ENCODE measurements at regions not wholly inside any gene's neighbourhood (a gene's known extent, or its start where the extent isn't known, plus 50 kb on each side); places are given as distances from the start of the nearest gene placed in this dataset.

DNA sequence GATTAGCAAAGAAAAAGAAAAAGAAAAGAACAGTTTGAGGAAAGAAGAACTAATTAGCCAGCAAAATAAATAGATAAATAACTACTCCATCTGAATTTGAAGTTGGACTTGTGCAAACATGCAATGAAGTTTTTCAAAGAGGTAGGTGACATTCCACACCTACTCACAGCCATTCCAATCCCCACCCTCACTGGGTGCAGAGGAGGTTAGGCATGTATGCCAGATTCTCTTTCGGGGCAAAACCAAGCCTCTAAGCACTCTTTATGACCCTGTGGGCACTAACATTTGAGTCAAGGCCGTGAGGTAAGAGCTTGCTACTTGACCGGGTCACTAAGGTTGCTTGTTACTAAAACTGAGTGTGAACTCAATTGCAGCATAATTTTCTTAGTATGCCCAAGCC is 108.4 kb upstream of the SEMA3A start:
- H3K9ac ChIP-seq (ENCODE audit: low read length): no peak overlapping the region
- no peaks in the 10 kb centered on the region for H3K4me1 ChIP-seq (ENCODE audit: low read length)
- no peak overlapping the region for H3K27ac ChIP-seq (ENCODE audit: low read length)
- no peak overlapping the region for H2AFZ ChIP-seq (ENCODE audit: low read length)
- peaks cover 10% of the 10 kb centered on the region for H3K9me3 ChIP-seq (ENCODE audit: low read length)
- H3K9me2 ChIP-seq (replicated peaks; ENCODE audit: insufficient read depth, low read length): no peaks in the 10 kb centered on the region
- DNase-seq: no peak
- no peak overlapping the region for H3K4me2 ChIP-seq (ENCODE audit: low read depth, low read length, poor library complexity, severe bottlenecking)
- no peaks in the 10 kb centered on the region for H4K20me1 ChIP-seq (ENCODE audit: insufficient read depth, low read depth, low read length)
- no peaks in the 10 kb centered on the region for H3K27me3 ChIP-seq (ENCODE audit: low read length)
- H3K4me3 ChIP-seq (ENCODE audit: low read length): no peak overlapping the region
- H3K79me2 ChIP-seq (ENCODE audit: low read length): no peaks in the 10 kb centered on the region
- H3K36me3 ChIP-seq (ENCODE audit: insufficient read depth, low read length): no peaks in the 10 kb centered on the region

DNA sequence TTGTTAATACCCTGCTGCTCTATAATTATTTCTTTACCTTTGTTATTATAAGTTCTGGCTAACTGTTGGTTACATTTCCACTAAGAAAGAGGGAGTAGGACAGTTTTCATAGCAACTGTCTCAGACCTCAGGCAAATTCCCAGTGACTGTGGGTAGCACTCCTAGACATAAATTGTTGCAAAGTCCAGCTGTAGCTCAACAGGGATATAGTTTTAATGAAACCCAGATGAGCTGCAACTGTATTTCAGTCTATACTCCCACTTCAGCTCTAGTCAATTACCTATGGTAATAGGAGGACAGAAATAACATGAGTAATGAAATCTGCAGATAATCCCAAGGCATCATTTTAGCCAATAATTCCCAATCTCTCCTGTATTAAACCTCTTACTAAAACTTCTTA is 103.0 kb upstream of the SEMA3A start:
- no peak overlapping the region for H3K4me3 ChIP-seq (ENCODE audit: low read length)
- H3K9me2 ChIP-seq (replicated peaks; ENCODE audit: insufficient read depth, low read length): no peaks in the 10 kb centered on the region
- no peaks in the 10 kb centered on the region for H3K4me1 ChIP-seq (ENCODE audit: low read length)
- no peak overlapping the region for H3K27ac ChIP-seq (ENCODE audit: low read length)
- no peaks in the 10 kb centered on the region for H3K36me3 ChIP-seq (ENCODE audit: insufficient read depth, low read length)
- no peak overlapping the region for H2AFZ ChIP-seq (ENCODE audit: low read length)
- H3K9me3 ChIP-seq (ENCODE audit: low read length): peaks cover 15% of the 10 kb centered on the region
- no peak overlapping the region for H3K4me2 ChIP-seq (ENCODE audit: low read depth, low read length, poor library complexity, severe bottlenecking)
- no peaks in the 10 kb centered on the region for H4K20me1 ChIP-seq (ENCODE audit: insufficient read depth, low read depth, low read length)
- H3K27me3 ChIP-seq (ENCODE audit: low read length): no peaks in the 10 kb centered on the region
- DNase-seq: no peak
- H3K79me2 ChIP-seq (ENCODE audit: low read length): no peaks in the 10 kb centered on the region
- no peak overlapping the region for H3K9ac ChIP-seq (ENCODE audit: low read length)

DNA sequence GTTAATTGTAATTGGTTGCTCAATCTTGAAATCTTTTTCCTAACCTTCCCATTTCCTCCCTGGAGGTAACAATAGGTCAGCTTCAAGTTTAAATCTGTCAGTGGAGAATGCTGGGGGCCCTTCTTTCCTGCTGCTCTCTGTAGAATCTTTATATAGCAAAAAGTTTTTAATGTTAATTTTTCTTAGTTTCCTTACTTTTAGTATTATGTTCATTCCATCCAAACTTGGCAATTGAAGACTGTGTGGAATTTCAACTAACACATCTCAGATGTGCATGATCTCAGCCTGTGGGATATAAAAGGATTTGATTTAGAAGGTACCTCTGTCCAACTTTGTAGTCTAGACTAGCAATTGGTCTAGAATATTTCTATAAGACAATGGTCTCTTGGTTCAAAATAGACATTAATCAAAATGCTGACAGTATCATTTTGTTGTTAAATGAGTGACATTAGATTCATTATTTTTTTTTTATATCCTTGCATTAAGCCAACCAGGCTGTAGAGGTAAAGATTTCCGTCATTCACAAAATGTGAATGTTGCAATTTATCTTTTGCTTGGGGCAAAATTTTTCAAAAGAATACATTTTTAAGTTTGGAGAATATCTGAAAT is 100.4 kb upstream of the SEMA3A start:
- no peak for DNase-seq
- Histone ChIP-seq H4K20me1 (ENCODE audit: insufficient read depth, low read depth, low read length) (no peaks in the 10 kb centered on the region), H3K4me1 (ENCODE audit: low read length) (no peaks in the 10 kb centered on the region), H3K9me2 (replicated peaks; ENCODE audit: insufficient read depth, low read length) (no peaks in the 10 kb centered on the region), H3K9ac (ENCODE audit: low read length) (no peak overlapping the region), H2AFZ (ENCODE audit: low read length) (no peak overlapping the region), H3K27ac (ENCODE audit: low read length) (no peak overlapping the region), H3K36me3 (ENCODE audit: insufficient read depth, low read length) (no peaks in the 10 kb centered on the region), H3K4me2 (ENCODE audit: low read depth, low read length, poor library complexity, severe bottlenecking) (no peak overlapping the region), H3K79me2 (ENCODE audit: low read length) (no peaks in the 10 kb centered on the region), H3K27me3 (ENCODE audit: low read length) (no peaks in the 10 kb centered on the region), H3K4me3 (ENCODE audit: low read length) (no peak overlapping the region), H3K9me3 (ENCODE audit: low read length) (peaks cover 26% of the 10 kb centered on the region)

DNA sequence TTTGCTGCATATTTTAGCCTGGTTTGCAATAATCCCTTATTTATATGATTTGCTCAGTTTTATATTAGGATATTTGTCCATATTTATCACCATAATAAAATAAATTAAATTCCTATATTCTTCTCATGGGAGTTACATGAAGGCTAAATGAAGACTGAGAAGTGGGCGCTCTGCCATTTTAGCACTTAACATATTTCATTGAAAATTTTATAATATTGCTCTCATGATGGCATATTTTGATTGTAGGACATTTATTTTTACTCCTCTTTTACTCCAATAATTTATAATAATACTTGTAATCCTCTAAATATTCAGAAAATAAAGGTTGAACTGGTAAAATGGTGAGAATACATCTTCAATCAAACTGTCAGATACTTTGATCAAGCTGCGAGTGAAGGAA is 99.8 kb upstream of the SEMA3A start:
- no peak overlapping the region for H3K9ac ChIP-seq (ENCODE audit: low read length)
- no peaks in the 10 kb centered on the region for H3K4me1 ChIP-seq (ENCODE audit: low read length)
- no peaks in the 10 kb centered on the region for H4K20me1 ChIP-seq (ENCODE audit: insufficient read depth, low read depth, low read length)
- no peak overlapping the region for H3K4me2 ChIP-seq (ENCODE audit: low read depth, low read length, poor library complexity, severe bottlenecking)
- DNase-seq: no peak
- peaks cover 32% of the 10 kb centered on the region for H3K9me3 ChIP-seq (ENCODE audit: low read length)
- H3K36me3 ChIP-seq (ENCODE audit: insufficient read depth, low read length): no peaks in the 10 kb centered on the region
- H3K79me2 ChIP-seq (ENCODE audit: low read length): no peaks in the 10 kb centered on the region
- H3K4me3 ChIP-seq (ENCODE audit: low read length): no peak overlapping the region
- no peak overlapping the region for H3K27ac ChIP-seq (ENCODE audit: low read length)
- no peaks in the 10 kb centered on the region for H3K9me2 ChIP-seq (replicated peaks; ENCODE audit: insufficient read depth, low read length)
- H3K27me3 ChIP-seq (ENCODE audit: low read length): no peaks in the 10 kb centered on the region
- no peak overlapping the region for H2AFZ ChIP-seq (ENCODE audit: low read length)

DNA sequence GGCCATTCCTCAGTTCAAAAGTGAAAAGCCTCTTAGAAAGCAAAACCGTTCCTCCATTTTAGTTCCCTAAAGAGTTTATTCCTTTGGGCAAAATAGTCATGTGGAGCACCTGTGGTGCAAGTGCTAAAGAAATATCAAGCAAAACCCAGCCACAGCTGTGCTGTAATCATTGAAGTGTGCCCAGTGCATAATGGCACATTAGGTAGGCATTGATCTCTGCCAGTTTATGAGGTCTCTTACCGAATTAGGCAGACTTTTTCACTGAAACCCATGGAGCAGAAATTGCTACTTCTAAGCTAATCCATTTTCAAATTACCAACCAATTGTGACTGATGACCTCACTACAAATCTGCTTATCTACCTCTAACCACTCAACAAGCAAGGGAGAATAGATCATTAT is 97.2 kb upstream of the SEMA3A start:
- Histone ChIP-seq H3K27me3 (ENCODE audit: low read length) (no peaks in the 10 kb centered on the region), H3K4me1 (ENCODE audit: low read length) (no peaks in the 10 kb centered on the region), H2AFZ (ENCODE audit: low read length) (no peak overlapping the region), H3K9me3 (ENCODE audit: low read length) (peaks cover 34% of the 10 kb centered on the region), H3K4me2 (ENCODE audit: low read depth, low read length, poor library complexity, severe bottlenecking) (no peak overlapping the region), H3K79me2 (ENCODE audit: low read length) (no peaks in the 10 kb centered on the region), H4K20me1 (ENCODE audit: insufficient read depth, low read depth, low read length) (no peaks in the 10 kb centered on the region), H3K36me3 (ENCODE audit: insufficient read depth, low read length) (no peaks in the 10 kb centered on the region), H3K27ac (ENCODE audit: low read length) (no peak overlapping the region), H3K9me2 (replicated peaks; ENCODE audit: insufficient read depth, low read length) (no peaks in the 10 kb centered on the region), H3K4me3 (ENCODE audit: low read length) (no peak overlapping the region), H3K9ac (ENCODE audit: low read length) (no peak overlapping the region)
- no peak for DNase-seq

DNA sequence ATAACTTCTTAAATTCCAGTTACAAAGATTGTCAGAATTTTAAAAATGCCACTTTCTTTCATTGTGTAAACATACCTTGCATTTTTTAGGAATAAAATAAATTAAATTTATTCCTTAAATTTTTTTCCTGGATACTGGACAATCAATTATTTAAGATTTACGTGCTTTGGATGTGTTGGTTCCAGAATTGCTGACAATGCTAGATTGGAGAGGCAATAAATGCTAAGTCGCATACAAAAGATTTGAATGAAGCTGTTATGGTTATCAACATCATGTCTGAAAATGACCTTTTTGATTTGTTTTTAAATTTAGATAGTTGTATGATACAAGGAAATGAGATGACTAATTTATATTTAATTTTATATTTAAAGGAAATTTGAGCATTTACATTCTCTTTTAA is 89.2 kb upstream of the SEMA3A start:
- H2AFZ ChIP-seq (ENCODE audit: low read length): no peak overlapping the region
- DNase-seq: no peak
- H3K4me2 ChIP-seq (ENCODE audit: low read depth, low read length, poor library complexity, severe bottlenecking): no peak overlapping the region
- H4K20me1 ChIP-seq (ENCODE audit: insufficient read depth, low read depth, low read length): no peaks in the 10 kb centered on the region
- no peaks in the 10 kb centered on the region for H3K36me3 ChIP-seq (ENCODE audit: insufficient read depth, low read length)
- no peak overlapping the region for H3K4me3 ChIP-seq (ENCODE audit: low read length)
- no peaks in the 10 kb centered on the region for H3K79me2 ChIP-seq (ENCODE audit: low read length)
- H3K9ac ChIP-seq (ENCODE audit: low read length): no peak overlapping the region
- no peak overlapping the region for H3K27ac ChIP-seq (ENCODE audit: low read length)
- peaks cover 17% of the 10 kb centered on the region for H3K9me3 ChIP-seq (ENCODE audit: low read length)
- H3K27me3 ChIP-seq (ENCODE audit: low read length): no peaks in the 10 kb centered on the region
- H3K9me2 ChIP-seq (replicated peaks; ENCODE audit: insufficient read depth, low read length): no peaks in the 10 kb centered on the region
- H3K4me1 ChIP-seq (ENCODE audit: low read length): no peaks in the 10 kb centered on the region

DNA sequence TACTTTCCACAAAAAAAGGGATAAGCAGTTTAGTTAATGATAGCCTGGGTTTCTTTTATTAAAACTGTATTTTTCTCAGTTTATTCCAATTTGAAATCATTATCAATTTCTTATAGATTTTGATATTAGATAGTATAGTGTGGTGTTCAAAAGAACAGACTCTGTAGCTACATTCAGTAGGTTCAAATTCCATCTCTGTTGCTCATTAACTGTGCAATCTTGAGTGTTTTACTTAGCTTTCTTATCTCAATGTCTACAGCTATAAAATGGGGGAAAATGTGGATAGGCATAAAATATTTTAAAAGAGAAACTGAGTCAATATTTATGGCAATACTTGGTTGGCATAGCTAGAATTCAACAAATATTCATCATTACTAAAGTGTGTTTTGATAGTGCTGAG is 86.9 kb upstream of the SEMA3A start:
- Histone ChIP-seq H3K9ac (ENCODE audit: low read length) (no peak overlapping the region), H3K27me3 (ENCODE audit: low read length) (no peaks in the 10 kb centered on the region), H3K27ac (ENCODE audit: low read length) (no peak overlapping the region)

DNA sequence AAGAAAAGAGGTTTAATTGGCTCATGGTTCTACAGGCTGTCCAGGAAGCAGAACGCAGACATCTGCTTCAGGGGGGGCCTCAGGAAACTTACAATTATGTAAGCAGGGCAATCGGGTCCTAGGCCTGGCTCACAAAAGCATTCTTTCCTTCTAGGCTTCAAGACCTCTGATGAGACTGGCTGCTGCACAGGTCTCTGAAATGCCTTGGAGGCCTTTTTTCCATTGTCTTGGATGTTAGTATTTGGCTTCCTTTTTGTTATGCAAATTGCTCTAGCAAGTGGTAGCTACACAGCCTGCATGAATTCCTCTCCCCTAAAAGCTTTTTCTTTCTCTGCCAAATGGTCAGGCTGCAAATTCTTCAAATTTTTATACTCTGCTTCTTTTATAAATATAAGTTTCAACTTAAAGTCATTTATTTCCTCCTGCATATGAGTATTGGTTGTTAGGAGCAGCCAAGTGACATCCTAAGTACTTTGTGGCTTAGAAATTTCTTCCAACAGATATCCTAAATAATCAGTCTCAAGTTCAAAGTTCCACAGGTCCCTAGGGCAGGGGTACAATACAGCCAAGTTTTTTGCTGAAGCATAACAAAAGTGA is 83.1 kb upstream of the SEMA3A start:
- Histone ChIP-seq H2AFZ (ENCODE audit: low read length) (no peak overlapping the region), H3K9me2 (replicated peaks; ENCODE audit: insufficient read depth, low read length) (no peaks in the 10 kb centered on the region), H3K4me3 (ENCODE audit: low read length) (no peak overlapping the region), H3K4me1 (ENCODE audit: low read length) (no peaks in the 10 kb centered on the region), H3K4me2 (ENCODE audit: low read depth, low read length, poor library complexity, severe bottlenecking) (no peak overlapping the region), H3K9ac (ENCODE audit: low read length) (no peak overlapping the region), H3K36me3 (ENCODE audit: insufficient read depth, low read length) (no peaks in the 10 kb centered on the region), H3K27ac (ENCODE audit: low read length) (no peak overlapping the region), H4K20me1 (ENCODE audit: insufficient read depth, low read depth, low read length) (no peaks in the 10 kb centered on the region), H3K27me3 (ENCODE audit: low read length) (no peaks in the 10 kb centered on the region), H3K79me2 (ENCODE audit: low read length) (no peaks in the 10 kb centered on the region), H3K9me3 (ENCODE audit: low read length) (peaks cover 9% of the 10 kb centered on the region)
- DNase-seq: no peak

More for the DNA sequence above, 86.9 kb upstream of the SEMA3A start:
- Histone ChIP-seq H3K9me2 (replicated peaks; ENCODE audit: insufficient read depth, low read length) (no peaks in the 10 kb centered on the region), H2AFZ (ENCODE audit: low read length) (no peak overlapping the region), H3K36me3 (ENCODE audit: insufficient read depth, low read length) (no peaks in the 10 kb centered on the region), H3K9me3 (ENCODE audit: low read length) (peaks cover 8% of the 10 kb centered on the region), H3K4me1 (ENCODE audit: low read length) (no peaks in the 10 kb centered on the region), H4K20me1 (ENCODE audit: insufficient read depth, low read depth, low read length) (no peaks in the 10 kb centered on the region), H3K79me2 (ENCODE audit: low read length) (no peaks in the 10 kb centered on the region), H3K4me2 (ENCODE audit: low read depth, low read length, poor library complexity, severe bottlenecking) (no peak overlapping the region), H3K4me3 (ENCODE audit: low read length) (no peak overlapping the region)
- DNase-seq: no peak
